Femur (tissue), 1 donor: ENCODE measurements at regions not wholly inside any gene's neighbourhood (a gene's known extent, or its start where the extent isn't known, plus 50 kb on each side); places are given as distances from the start of the nearest gene placed in this dataset.

ENCODE experiments used
- DNase-seq: peaks from one replicate; pipeline ENCODE4 v3.0.0-alpha.2; 2017

DNA sequence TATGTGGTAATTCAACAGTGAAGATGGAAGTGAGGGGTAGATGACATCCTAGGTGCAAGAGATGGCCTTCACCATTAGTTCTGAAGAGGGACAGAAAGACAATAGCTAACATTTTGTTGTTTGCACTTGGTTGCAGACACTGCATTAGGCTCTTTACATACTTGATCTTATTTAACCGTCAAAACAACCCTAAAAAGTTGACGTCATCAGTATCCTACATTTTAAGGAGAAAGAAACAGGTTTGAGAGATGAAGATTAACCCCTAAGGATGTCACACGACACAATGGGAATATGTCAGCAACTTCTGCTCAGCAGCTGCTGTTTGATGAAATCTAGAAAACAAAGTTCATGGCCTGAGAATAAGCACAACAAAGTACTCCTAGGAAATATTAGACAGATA, 72.6 kb upstream of the MC3R start:
- no peak for DNase-seq

DNA sequence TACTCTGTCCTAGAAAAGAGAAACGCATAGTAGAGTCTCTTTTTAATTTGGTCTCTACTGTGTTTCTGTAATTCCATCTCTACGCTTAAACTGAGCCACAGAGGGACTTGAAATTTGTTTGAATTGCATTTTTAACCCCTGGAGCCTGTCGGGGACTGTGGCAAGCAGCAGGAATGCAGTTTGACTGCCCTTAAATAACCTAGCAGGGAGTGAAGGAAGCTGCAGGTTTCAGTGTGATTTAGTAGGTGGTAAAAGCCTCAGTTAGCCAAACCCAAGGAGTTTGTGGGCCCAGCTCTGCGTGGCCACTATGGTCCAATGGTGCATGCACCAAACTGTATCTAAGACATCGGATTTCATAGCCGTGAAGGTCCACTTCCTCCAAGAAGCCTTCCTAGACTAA, 70.3 kb upstream of the MC3R start:
- no peak for DNase-seq

GRCh38 chr20:56179051-56179450, 69.5 kb upstream of the MC3R start:
- DNase-seq: no peak

- no peak for DNase-seq
Observed at GRCh38 chr20:56181583-56181982, 66.9 kb upstream of the MC3R start.

- peak; percentile 24 for DNase-seq
Observed at GRCh38 chr20:56187534-56188165, 60.9 kb upstream of the MC3R start.

- no peak for DNase-seq
Observed at GRCh38 chr20:56194042-56194441, 54.5 kb upstream of the MC3R start.

DNA sequence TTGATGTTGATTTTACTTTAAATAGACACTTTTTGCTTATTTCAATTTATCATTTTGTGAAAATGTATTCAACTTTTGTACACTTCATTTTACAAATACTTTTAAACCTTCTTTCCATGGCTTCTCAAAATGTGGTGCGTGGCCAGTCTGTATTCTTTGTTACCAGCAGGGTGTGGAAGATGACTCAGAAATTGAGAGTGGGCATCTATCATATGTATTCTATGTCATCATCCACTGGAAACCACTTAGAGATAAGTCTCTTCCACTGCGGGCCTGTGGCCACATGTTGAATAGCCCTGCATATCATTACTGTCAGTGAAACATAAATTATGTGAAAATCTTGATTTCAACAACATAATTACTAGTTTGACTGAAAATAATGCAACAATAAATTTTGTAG, 52.6 kb upstream of the MC3R start:
- DNase-seq: no peak
